OCI-LY7 (cell line): ENCODE measurements at regions not wholly inside any gene's neighbourhood (a gene's known extent, or its start where the extent isn't known, plus 50 kb on each side); places are given as distances from the start of the nearest gene placed in this dataset.

Experiments
- BruUV-seq: library from RNA; stranded (reverse); fragments of 400-500 nt; replicated peaks from 2 replicates; lab custom pipeline; 2021; lab: Mats Ljungman, UMichigan
- CTCF ChIA-PET: fragments of 300-600 bp; sonication (Branson Sonifier 250); formaldehyde crosslinking; loops from one replicate; lab custom pipeline; 2022; ENCODE audit warnings: antibody characterized with exemption; ENCODE audit not compliant: unreplicated experiment; lab: Charles Lee
- POLR2A ChIA-PET: fragments of 300-600 bp; sonication (Branson Sonifier 250); formaldehyde crosslinking; loops from one replicate; lab custom pipeline; 2022; ENCODE audit warnings: antibody characterized with exemption; lab: Charles Lee
- DNase-seq: peaks from one replicate; pipeline ENCODE4 v3.0.0-alpha.2; 2015; ENCODE audit warnings: low spot score
- H2AFZ ChIP-seq: fragments of 200-600 bp; sonication (generic), shearing (Covaris generic); 2 replicates; pipeline ENCODE4 v1.6.1; 2014; ENCODE audit warnings: mild to moderate bottlenecking, antibody characterized with exemption, low read length, moderate library complexity
- H3K27ac ChIP-seq: fragments of 200-600 bp; sonication (generic); 2 replicates; pipeline ENCODE4 v1.5.1; 2014; ENCODE audit warnings: mixed run types, low read depth, mild to moderate bottlenecking, moderate library complexity, low read length, inconsistent platforms; ENCODE audit not compliant: poor library complexity, severe bottlenecking
- H3K36me3 ChIP-seq: fragments of 200-600 bp; sonication (generic); 2 replicates; pipeline ENCODE4 v1.6.1; 2014; ENCODE audit warnings: mild to moderate bottlenecking, antibody characterized with exemption, low read length, moderate library complexity, mixed read lengths; ENCODE audit not compliant: insufficient read depth
- H3K4me1 ChIP-seq: fragments of 200-600 bp; sonication (generic); 2 replicates; pipeline ENCODE4 v1.5.1; 2014; ENCODE audit warnings: mild to moderate bottlenecking, low read length; ENCODE audit not compliant: insufficient read depth, poor library complexity, severe bottlenecking
- H3K4me2 ChIP-seq: fragments of 200-600 bp; sonication (generic); 2 replicates; pipeline ENCODE4 v1.6.1; 2014; ENCODE audit warnings: mild to moderate bottlenecking, low read length
- H3K4me3 ChIP-seq: fragments of 200-600 bp; sonication (generic); 2 replicates; pipeline ENCODE4 v1.5.1; 2014; ENCODE audit warnings: mild to moderate bottlenecking, low read depth, low read length; ENCODE audit not compliant: poor library complexity, severe bottlenecking
- H3K79me2 ChIP-seq: fragments of 200-600 bp; sonication (generic); 2 replicates; pipeline ENCODE4 v1.6.1; 2016; ENCODE audit warnings: low read depth, mild to moderate bottlenecking, low read length, moderate library complexity, mixed read lengths; ENCODE audit not compliant: insufficient read depth
- H3K9me2 ChIP-seq: fragments of 200-600 bp; sonication (generic); 2 replicates; pipeline ENCODE4 v1.6.1; 2016; ENCODE audit warnings: mild to moderate bottlenecking, low read length, mixed read lengths; ENCODE audit not compliant: insufficient read depth
- H3K9me3 ChIP-seq: fragments of 200-600 bp; sonication (generic); 2 replicates; pipeline ENCODE4 v1.6.1; 2014; ENCODE audit warnings: mild to moderate bottlenecking, mixed run types, low read length, mixed read lengths
- H4K20me1 ChIP-seq: fragments of 200-600 bp; sonication (generic); 2 replicates; pipeline ENCODE4 v1.6.1; 2014; ENCODE audit warnings: mild to moderate bottlenecking, antibody characterized with exemption, low read length, moderate library complexity, mixed read lengths; ENCODE audit not compliant: insufficient read depth
- EZH2phosphoT487 ChIP-seq: fragments of 200-600 bp; sonication (generic); IDR thresholded peaks from 2 replicates; pipeline ENCODE4 v1.6.1; 2018; ENCODE audit warnings: low read depth, borderline replicate concordance, mild to moderate bottlenecking, mixed run types, antibody characterized with exemption, low read length, moderate library complexity, mixed read lengths
- intact Hi-C: fragments of 100-400 bp; cut with micrococcal nuclease; formaldehyde crosslinking; loops from one replicate; pipeline ENCODE4 v1.10.0; 2022; ENCODE audit not compliant: unreplicated experiment
- TF ChIP-seq, protein P1 (sequence below): fragments of 200-600 bp; sonication (generic); conservative IDR thresholded peaks from 2 replicates; pipeline ENCODE4 v1.5.1; 2014; ENCODE audit warnings: mild to moderate bottlenecking, antibody characterized with exemption, low read length, moderate library complexity, mixed read lengths

DNA sequence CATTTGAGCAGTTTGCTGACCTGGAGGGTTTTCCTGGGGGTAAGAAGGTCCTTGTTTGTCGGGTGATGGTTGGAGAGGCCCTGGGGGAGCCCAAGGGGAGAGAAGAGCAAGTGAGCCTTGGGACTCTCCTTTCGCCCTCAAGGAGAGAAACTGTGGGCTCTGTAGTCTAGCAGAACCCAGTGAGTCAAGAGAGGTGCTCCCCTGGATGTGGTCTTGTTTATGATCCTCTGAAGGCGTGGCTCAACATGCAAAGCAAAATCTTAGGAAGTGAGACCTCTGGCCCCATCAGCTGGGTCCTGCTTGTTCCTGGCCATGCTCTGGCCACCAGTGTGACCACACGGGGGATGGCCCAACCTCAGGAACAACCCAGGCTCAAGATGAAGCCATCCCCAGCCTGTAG is 66.5 kb upstream of the ALX4 start:
- POLR2A ChIA-PET: no interaction called here
- no peak for DNase-seq
- H3K9me3 ChIP-seq: no peaks in the 10 kb centered on the region
- no peaks in the 10 kb centered on the region for H3K36me3 ChIP-seq
- no peak for TF ChIP-seq EZH2phosphoT487
- TF ChIP-seq, protein P1, sequence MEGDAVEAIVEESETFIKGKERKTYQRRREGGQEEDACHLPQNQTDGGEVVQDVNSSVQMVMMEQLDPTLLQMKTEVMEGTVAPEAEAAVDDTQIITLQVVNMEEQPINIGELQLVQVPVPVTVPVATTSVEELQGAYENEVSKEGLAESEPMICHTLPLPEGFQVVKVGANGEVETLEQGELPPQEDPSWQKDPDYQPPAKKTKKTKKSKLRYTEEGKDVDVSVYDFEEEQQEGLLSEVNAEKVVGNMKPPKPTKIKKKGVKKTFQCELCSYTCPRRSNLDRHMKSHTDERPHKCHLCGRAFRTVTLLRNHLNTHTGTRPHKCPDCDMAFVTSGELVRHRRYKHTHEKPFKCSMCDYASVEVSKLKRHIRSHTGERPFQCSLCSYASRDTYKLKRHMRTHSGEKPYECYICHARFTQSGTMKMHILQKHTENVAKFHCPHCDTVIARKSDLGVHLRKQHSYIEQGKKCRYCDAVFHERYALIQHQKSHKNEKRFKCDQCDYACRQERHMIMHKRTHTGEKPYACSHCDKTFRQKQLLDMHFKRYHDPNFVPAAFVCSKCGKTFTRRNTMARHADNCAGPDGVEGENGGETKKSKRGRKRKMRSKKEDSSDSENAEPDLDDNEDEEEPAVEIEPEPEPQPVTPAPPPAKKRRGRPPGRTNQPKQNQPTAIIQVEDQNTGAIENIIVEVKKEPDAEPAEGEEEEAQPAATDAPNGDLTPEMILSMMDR: no peak
- H3K4me1 ChIP-seq: no peaks in the 10 kb centered on the region
- CTCF ChIA-PET: no interaction called here
- H4K20me1 ChIP-seq: no peaks in the 10 kb centered on the region
- no peak overlapping the region for H2AFZ ChIP-seq
- no peaks in the 10 kb centered on the region for H3K79me2 ChIP-seq
- H3K27ac ChIP-seq: no peak overlapping the region
- intact Hi-C loops: no loop called here
- BruUV-seq: no TSS peak
- no peak overlapping the region for H3K4me2 ChIP-seq
- no peaks in the 10 kb centered on the region for H3K9me2 ChIP-seq
- no peak overlapping the region for H3K4me3 ChIP-seq

DNA sequence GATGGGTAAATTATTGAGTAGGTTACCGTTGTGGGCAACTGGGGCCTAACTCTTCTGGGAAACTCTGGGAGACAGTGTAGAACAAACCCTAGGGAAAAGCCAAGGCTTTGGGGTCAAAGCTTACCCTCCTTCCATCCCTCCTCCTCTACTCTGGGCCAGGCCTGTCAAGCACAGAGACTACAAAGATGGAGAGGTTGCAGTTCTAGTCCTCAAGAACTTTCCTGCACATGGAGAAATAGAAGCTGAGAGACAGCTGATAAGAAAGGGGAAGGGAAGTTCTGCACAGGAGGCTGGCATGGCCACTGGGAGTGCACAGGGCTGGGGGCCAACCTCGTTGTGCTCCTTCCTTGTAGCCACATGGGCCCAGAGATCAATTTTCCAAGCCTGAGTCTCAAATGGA is 67.2 kb upstream of the ALX4 start:
- CTCF ChIA-PET: no interaction called here
- no peak for DNase-seq
- no peaks in the 10 kb centered on the region for H3K9me3 ChIP-seq
- H3K27ac ChIP-seq: no peak overlapping the region
- no peak for TF ChIP-seq EZH2phosphoT487
- TF ChIP-seq, protein P1: no peak
- no peaks in the 10 kb centered on the region for H3K9me2 ChIP-seq
- H3K4me1 ChIP-seq: no peaks in the 10 kb centered on the region
- no peak overlapping the region for H2AFZ ChIP-seq
- BruUV-seq: no TSS peak
- no peaks in the 10 kb centered on the region for H3K79me2 ChIP-seq
- POLR2A ChIA-PET: no interaction called here
- no peaks in the 10 kb centered on the region for H3K36me3 ChIP-seq
- no peaks in the 10 kb centered on the region for H4K20me1 ChIP-seq
- H3K4me2 ChIP-seq: no peak overlapping the region
- intact Hi-C loops: no loop called here
- H3K4me3 ChIP-seq: no peak overlapping the region

DNA sequence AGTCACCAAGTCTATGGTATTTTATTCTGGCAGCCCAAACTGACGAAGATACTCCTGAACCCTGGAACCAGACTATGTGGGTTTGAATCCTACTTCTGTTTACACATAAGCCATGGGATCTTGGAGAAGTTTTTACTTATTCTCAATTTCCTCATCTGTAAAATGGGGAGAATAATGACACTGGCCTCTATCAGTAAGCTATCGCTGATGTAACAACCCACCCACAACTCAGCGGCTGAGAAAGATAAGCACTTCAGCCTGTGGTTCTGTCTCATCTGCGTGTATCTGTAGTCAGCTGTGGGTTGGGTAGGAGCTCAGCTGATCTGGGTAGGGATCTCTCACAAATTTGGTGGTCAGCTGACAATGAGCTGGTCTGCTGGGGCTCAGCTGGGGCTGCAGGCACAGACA is 68.0 kb upstream of the ALX4 start:
- H3K4me1 ChIP-seq: no peaks in the 10 kb centered on the region
- no peak overlapping the region for H3K27ac ChIP-seq
- no peaks in the 10 kb centered on the region for H3K9me2 ChIP-seq
- no peak overlapping the region for H3K4me2 ChIP-seq
- intact Hi-C loops: no loop called here
- H3K79me2 ChIP-seq: no peaks in the 10 kb centered on the region
- TF ChIP-seq, protein P1: no peak
- no peak for TF ChIP-seq EZH2phosphoT487
- H3K9me3 ChIP-seq: no peaks in the 10 kb centered on the region
- H4K20me1 ChIP-seq: no peaks in the 10 kb centered on the region
- CTCF ChIA-PET: no interaction called here
- no peak for DNase-seq
- BruUV-seq: no TSS peak
- POLR2A ChIA-PET: no interaction called here
- H2AFZ ChIP-seq: no peak overlapping the region
- no peaks in the 10 kb centered on the region for H3K36me3 ChIP-seq
- no peak overlapping the region for H3K4me3 ChIP-seq
